GM18505 (cell line): ENCODE measurements at regions not wholly inside any gene's neighbourhood (a gene's known extent, or its start where the extent isn't known, plus 50 kb on each side); places are given as distances from the start of the nearest gene placed in this dataset.

Source experiments
- ATAC-seq: cut with Tn5 transposase; IDR thresholded peaks from one replicate; pipeline ENCODE4 v1.9.1; 2021; ENCODE audit not compliant: unreplicated experiment
- POLR2A ChIP-seq: IDR thresholded peaks from 4 replicates; pipeline ENCODE4 v1.6.1; 2011; ENCODE audit warnings: borderline replicate concordance; ENCODE audit not compliant: insufficient read depth, insufficient read length; ENCODE audit errors: extremely low read depth

GRCh38 chr1:234730770-234731568 is 121.0 kb upstream of the IRF2BP2 start:
- TF ChIP-seq POLR2A: peak; percentile 37
- ATAC-seq: peak; percentile 47

- ATAC-seq: no peak
- no peak for TF ChIP-seq POLR2A
Measured at GRCh38 chr1:234730475-234730769, 120.4 kb upstream of the IRF2BP2 start.

GRCh38 chr1:234729561-234730474 is 119.8 kb upstream of the IRF2BP2 start:
- no peak for ATAC-seq
- TF ChIP-seq POLR2A: no peak

- no peak for TF ChIP-seq POLR2A
- no peak for ATAC-seq
Measured at GRCh38 chr1:234728740-234729139, 118.8 kb upstream of the IRF2BP2 start.

- no peak for TF ChIP-seq POLR2A
- ATAC-seq: no peak
Measured at GRCh38 chr1:234727018-234727940, 117.3 kb upstream of the IRF2BP2 start.

- TF ChIP-seq POLR2A: no peak
- no peak for ATAC-seq
Measured at GRCh38 chr1:234726359-234726943, 116.5 kb upstream of the IRF2BP2 start.

- no peak for TF ChIP-seq POLR2A
- ATAC-seq: no peak
Measured at GRCh38 chr1:234725177-234726132, 115.5 kb upstream of the IRF2BP2 start.

GRCh38 chr1:234724516-234725176 is 114.7 kb upstream of the IRF2BP2 start:
- no peak for TF ChIP-seq POLR2A
- ATAC-seq: no peak

GRCh38 chr1:234722904-234723720 is 113.1 kb upstream of the IRF2BP2 start:
- TF ChIP-seq POLR2A: no peak
- no peak for ATAC-seq

- no peak for ATAC-seq
Measured at GRCh38 chr1:234722270-234722704, 112.3 kb upstream of the IRF2BP2 start.

More at GRCh38 chr1:234722270-234722704, 112.3 kb upstream of the IRF2BP2 start:
- TF ChIP-seq POLR2A: no peak
